HepG2 (cell line): ENCODE measurements at regions not wholly inside any gene's neighbourhood (a gene's known extent, or its start where the extent isn't known, plus 50 kb on each side); places are given as distances from the start of the nearest gene placed in this dataset.

Experiments
- ATF1 ChIP-seq: IDR thresholded peaks from 2 replicates; pipeline ENCODE4 v1.6.1; 2016; ENCODE audit warnings: mild to moderate bottlenecking, control low read depth
- BHLHE40 ChIP-seq: IDR thresholded peaks from 2 replicates; pipeline ENCODE4 v1.6.1; 2011; ENCODE audit warnings: low read length, improper control_type of control experiment
- CAMTA2 ChIP-seq: sonication (generic); formaldehyde crosslinking; IDR thresholded peaks from 2 replicates; pipeline ENCODE4 v1.4.0; 2020; ENCODE audit warnings: mild to moderate bottlenecking, missing genetic modification reagents, borderline replicate concordance
- CREM ChIP-seq, 2 experiments: sonication (generic) in 1 of 2; formaldehyde crosslinking in 1 of 2; IDR thresholded peaks; 2 replicates each; pipeline versions ENCODE4 v1.4.0 to v1.6.1; 2016 to 2020; ENCODE audit warnings: antibody characterized with exemption in 1 of 2, mild to moderate bottlenecking in 1 of 2, missing genetic modification reagents in 1 of 2
- EHMT2 ChIP-seq: fragments of 200-600 bp; sonication (generic); IDR thresholded peaks from 2 replicates; pipeline ENCODE4 v1.7.0; 2017; ENCODE audit warnings: antibody characterized with exemption, low read depth, low read length, borderline replicate concordance
- FIP1L1 ChIP-seq: fragments of 200-400 bp; formaldehyde crosslinking; IDR thresholded peaks from 2 replicates; pipeline ENCODE4 v1.6.1; 2018; ENCODE audit warnings: low read depth, mild to moderate bottlenecking, low read length, moderate library complexity, borderline replicate concordance; ENCODE audit not compliant: insufficient read depth
- FOXA3 ChIP-seq: IDR thresholded peaks from 2 replicates; pipeline ENCODE4 v1.6.1; 2016; ENCODE audit warnings: missing genetic modification reagents, missing compliant biosample characterization
- HMG20A ChIP-seq: IDR thresholded peaks from 2 replicates; pipeline ENCODE4 v1.6.1; 2016; ENCODE audit warnings: borderline replicate concordance
- JARID2 ChIP-seq: sonication (generic); formaldehyde crosslinking; IDR thresholded peaks from 2 replicates; pipeline ENCODE4 v1.8.1; 2023; ENCODE audit warnings: missing genetic modification reagents, inconsistent platforms; ENCODE audit not compliant: insufficient replicate concordance
- JUND ChIP-seq: sonication (generic); formaldehyde crosslinking; IDR thresholded peaks from 2 replicates; pipeline ENCODE4 v1.8.0; 2022; ENCODE audit warnings: mild to moderate bottlenecking, missing genetic modification reagents
- KAT8 ChIP-seq: IDR thresholded peaks from 2 replicates; pipeline ENCODE4 v1.6.1; 2016; ENCODE audit warnings: missing genetic modification reagents, missing compliant biosample characterization
- MXI1 ChIP-seq: IDR thresholded peaks from 3 replicates; pipeline ENCODE4 v1.6.1; 2012; ENCODE audit warnings: low read depth, low read length, inconsistent platforms, borderline replicate concordance
- NCOA2 ChIP-seq: sonication (generic); formaldehyde crosslinking; IDR thresholded peaks from 2 replicates; pipeline ENCODE4 v1.8.0; 2022; ENCODE audit warnings: inconsistent platforms
- NCOR1 ChIP-seq: fragments of 200-600 bp; sonication (generic); IDR thresholded peaks from 2 replicates; pipeline ENCODE4 v1.7.0; 2017; ENCODE audit warnings: antibody characterized with exemption, low read length, borderline replicate concordance
- NFE2L2 ChIP-seq: fragments of 150-350 bp; IDR thresholded peaks from 2 replicates; pipeline ENCODE4 v1.6.1; 2014; ENCODE audit warnings: low read length
- NFKBIZ ChIP-seq: IDR thresholded peaks from 2 replicates; pipeline ENCODE4 v1.6.1; 2018; ENCODE audit warnings: missing genetic modification reagents, missing compliant biosample characterization
- NR2F2 ChIP-seq: IDR thresholded peaks from 2 replicates; pipeline ENCODE4 v1.6.1; 2012; ENCODE audit warnings: low read depth, inconsistent platforms, borderline replicate concordance
- NR2F6 ChIP-seq, 2 experiments: IDR thresholded peaks; 2 replicates each; pipeline ENCODE4 v1.6.1; 2016; ENCODE audit warnings: antibody characterized with exemption in 1 of 2, mild to moderate bottlenecking in 1 of 2
- PAX8 ChIP-seq: sonication (generic); formaldehyde crosslinking; IDR thresholded peaks from 2 replicates; pipeline ENCODE4 v1.8.0; 2022; ENCODE audit warnings: mild to moderate bottlenecking, missing genetic modification reagents, borderline replicate concordance
- PITX1 ChIP-seq: sonication (generic); formaldehyde crosslinking; IDR thresholded peaks from 2 replicates; pipeline ENCODE4 v1.5.1; 2020; ENCODE audit warnings: mild to moderate bottlenecking, missing genetic modification reagents
- POLR2A ChIP-seq, 2 experiments: IDR thresholded peaks; 2 replicates each; pipeline ENCODE4 v1.6.1; 2011; ENCODE audit warnings: low read depth in 2 of 2, low read length in 2 of 2, mild to moderate bottlenecking in 1 of 2, moderate library complexity in 1 of 2; ENCODE audit not compliant: insufficient read depth in 1 of 2
- SATB2 ChIP-seq: sonication (generic); formaldehyde crosslinking; IDR thresholded peaks from 2 replicates; pipeline ENCODE4 v1.5.0; 2020; ENCODE audit warnings: missing genetic modification reagents
- SMAD3 ChIP-seq: sonication (generic); formaldehyde crosslinking; IDR thresholded peaks from 2 replicates; pipeline ENCODE4 v1.4.0; 2020; ENCODE audit warnings: missing genetic modification reagents
- STAG1 ChIP-seq: sonication (generic); formaldehyde crosslinking; IDR thresholded peaks from 2 replicates; pipeline ENCODE4 v1.4.0; 2020; ENCODE audit warnings: missing genetic modification reagents
- TBX3 ChIP-seq: fragments of 450-650 bp; IDR thresholded peaks from 2 replicates; pipeline ENCODE4 v1.6.1; 2017; ENCODE audit warnings: antibody characterized with exemption, mild to moderate bottlenecking, inconsistent platforms, borderline replicate concordance
- TCF7 ChIP-seq: sonication (generic); IDR thresholded peaks from 2 replicates; pipeline ENCODE4 v1.6.1; 2016; ENCODE audit warnings: antibody characterized with exemption, low read depth
- TCF7L2 ChIP-seq: IDR thresholded peaks from 2 replicates; pipeline ENCODE4 v1.6.1; 2011; ENCODE audit warnings: mild to moderate bottlenecking, low read depth, low read length, moderate library complexity
- TFAP4 ChIP-seq: sonication (generic); IDR thresholded peaks from 2 replicates; pipeline ENCODE4 v1.6.1; 2016; ENCODE audit warnings: low read depth, borderline replicate concordance
- ZKSCAN5 ChIP-seq: sonication (generic); formaldehyde crosslinking; IDR thresholded peaks from 2 replicates; pipeline ENCODE4 v1.5.1; 2020; ENCODE audit warnings: mild to moderate bottlenecking, missing genetic modification reagents
- ZMAT5 ChIP-seq: sonication (generic); formaldehyde crosslinking; IDR thresholded peaks from 2 replicates; pipeline ENCODE4 v1.5.0; 2020; ENCODE audit warnings: mild to moderate bottlenecking, low read depth, missing genetic modification reagents, borderline replicate concordance
- ZNF260 ChIP-seq: sonication (generic); formaldehyde crosslinking; IDR thresholded peaks from 2 replicates; pipeline ENCODE4 v1.4.0; 2020; ENCODE audit warnings: missing genetic modification reagents, low read depth, mild to moderate bottlenecking, borderline replicate concordance
- ZNF552 ChIP-seq: sonication (generic); formaldehyde crosslinking; IDR thresholded peaks from 2 replicates; pipeline ENCODE4 v1.9.0; 2022; ENCODE audit warnings: missing genetic modification reagents, mild to moderate bottlenecking, borderline replicate concordance
- ZNF713 ChIP-seq: sonication (generic); formaldehyde crosslinking; IDR thresholded peaks from 2 replicates; pipeline ENCODE4 v1.4.0; 2020; ENCODE audit warnings: mild to moderate bottlenecking, missing genetic modification reagents
- ZNF816 ChIP-seq: sonication (generic); formaldehyde crosslinking; IDR thresholded peaks from 2 replicates; pipeline ENCODE4 v1.8.0; 2022; ENCODE audit warnings: missing genetic modification reagents, mild to moderate bottlenecking, borderline replicate concordance

DNA sequence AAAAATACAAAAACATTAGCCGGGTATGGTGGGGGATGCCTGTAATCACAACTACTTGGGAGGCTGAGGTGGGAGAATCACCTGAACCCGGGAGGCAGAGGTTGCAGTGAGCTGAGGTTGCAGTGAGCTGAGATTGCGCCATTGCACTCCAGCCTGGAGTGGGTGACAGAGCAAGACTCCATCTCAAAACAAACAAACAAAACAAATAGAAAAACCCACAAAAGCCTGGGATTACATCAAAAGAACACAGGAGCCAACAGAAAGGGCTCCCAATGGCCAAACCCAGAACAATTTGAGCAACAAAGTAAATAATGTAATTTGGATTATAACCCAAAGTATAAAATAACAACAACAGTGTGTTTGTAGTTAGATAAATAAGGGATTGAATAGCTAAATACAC lies 159.8 kb downstream of the UXS1 start (continued):
- TF ChIP-seq NR2F6 (IDR thresholded peaks at IDR 0.05) (peak; percentile 77), NR2F6 (CRISPR knock-in tag; IDR thresholded peaks at IDR 0.05) (peak; percentile 45; the same call in 1 of the 2 replicates), ZNF713 (no peak), JUND (CRISPR knock-in tag) (no peak), KAT8 (CRISPR knock-in tag) (peak; percentile 41; the same call in 1 of the 2 replicates), CAMTA2 (CRISPR knock-in tag) (no peak), ATF1 (CRISPR knock-in tag) (no peak), CREM (IDR thresholded peaks at IDR 0.05) (peak; percentile 55), CREM (CRISPR knock-in tag; IDR thresholded peaks at IDR 0.05) (no peak), NFKBIZ (CRISPR knock-in tag) (peak; percentile 68; the same call in 1 of the 2 replicates), ZMAT5 (no peak), NCOR1 (peak; percentile 70; the same call in 1 of the 2 replicates), ZKSCAN5 (no peak), BHLHE40 (peak; percentile 31; the same call in 1 of the 2 replicates), NFE2L2 (no peak), SATB2 (no peak), TBX3 (peak; percentile 56; the same call in 1 of the 2 replicates), FOXA3 (CRISPR knock-in tag) (peak; percentile 86), ZNF552 (no peak), SMAD3 (peak; percentile 80), JARID2 (CRISPR knock-in tag) (no peak), PITX1 (CRISPR knock-in tag) (peak; percentile 60; the same call in 1 of the 2 replicates), TFAP4 (0 out of 2 replicates have a peak, but pooled peaks have one; percentile 39), EHMT2 (0 out of 2 replicates have a peak, but pooled peaks have one; percentile 55), MXI1 (no peak), POLR2A (IDR thresholded peaks at IDR 0.05; ENCODE audit: insufficient read depth in 1 of 2, low read depth in 2 of 2, low read length in 2 of 2) (no peak), NR2F2 (peak; percentile 80), ZNF260 (CRISPR knock-in tag) (no peak), PAX8 (no peak), STAG1 (no peak), ZNF816 (peak; percentile 67; the same call in 1 of the 2 replicates), TCF7L2 (no peak), HMG20A (CRISPR knock-in tag) (peak; percentile 93), FIP1L1 (no peak), TCF7 (peak; percentile 72), NCOA2 (peak; percentile 69; the same call in 1 of the 2 replicates)
